Ishikawa (cell line): ENCODE measurements at regions not wholly inside any gene's neighbourhood (a gene's known extent, or its start where the extent isn't known, plus 50 kb on each side); places are given as distances from the start of the nearest gene placed in this dataset.

Experiments used
- CEBPB ChIP-seq: IDR thresholded peaks from 2 replicates; pipeline ENCODE4 v1.6.1; 2012
- EGR1 ChIP-seq: IDR thresholded peaks from 2 replicates; pipeline ENCODE4 v1.6.1; 2012
- EP300 ChIP-seq: IDR thresholded peaks from 2 replicates; pipeline ENCODE4 v1.6.1; 2012; ENCODE audit warnings: borderline replicate concordance
- TF ChIP-seq, protein P1 (sequence below): IDR thresholded peaks from 2 replicates; pipeline ENCODE4 v1.6.1; 2012

DNA sequence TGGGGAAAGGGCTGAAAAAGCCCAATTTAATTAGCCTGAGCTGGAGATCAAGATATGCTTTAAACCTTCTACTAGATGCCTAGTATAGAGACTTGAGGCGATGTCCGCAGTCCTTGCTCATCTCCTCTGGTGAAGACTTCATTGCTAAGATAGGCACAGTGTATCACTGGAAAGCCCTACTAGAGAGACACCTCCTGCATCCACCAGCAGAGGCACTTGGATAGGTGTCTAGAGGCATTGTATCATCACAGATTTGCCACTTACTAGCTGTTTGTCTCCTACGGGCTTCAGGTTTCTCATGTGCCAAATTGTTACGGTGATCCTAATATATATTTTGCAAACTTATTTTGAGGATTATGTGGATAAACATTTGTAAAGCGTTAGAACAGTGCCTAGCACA lies 1048.5 kb downstream of the GALC start:
- no peak for TF ChIP-seq CEBPB
- TF ChIP-seq, protein P1, sequence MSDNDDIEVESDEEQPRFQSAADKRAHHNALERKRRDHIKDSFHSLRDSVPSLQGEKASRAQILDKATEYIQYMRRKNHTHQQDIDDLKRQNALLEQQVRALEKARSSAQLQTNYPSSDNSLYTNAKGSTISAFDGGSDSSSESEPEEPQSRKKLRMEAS: no peak
- no peak for TF ChIP-seq EP300
- TF ChIP-seq EGR1: no peak
